HepG2 (cell line): ENCODE measurements at regions not wholly inside any gene's neighbourhood (a gene's known extent, or its start where the extent isn't known, plus 50 kb on each side); places are given as distances from the start of the nearest gene placed in this dataset.

Source experiments
- DDIT3 ChIP-seq: sonication (generic); formaldehyde crosslinking; IDR thresholded peaks from 2 replicates; pipeline ENCODE4 v1.4.0; 2020; ENCODE audit warnings: mild to moderate bottlenecking, missing genetic modification reagents
- KLF12 ChIP-seq: sonication (generic); formaldehyde crosslinking; IDR thresholded peaks from 2 replicates; pipeline ENCODE4 v1.4.0; 2020; ENCODE audit warnings: missing genetic modification reagents, borderline replicate concordance
- KLF6 ChIP-seq: IDR thresholded peaks from 2 replicates; pipeline ENCODE4 v1.8.0; 2016; ENCODE audit warnings: missing biosample characterization, missing genetic modification reagents
- RXRB ChIP-seq: IDR thresholded peaks from 2 replicates; pipeline ENCODE4 v1.6.1; 2016; ENCODE audit warnings: borderline replicate concordance, missing genetic modification reagents, missing compliant biosample characterization
- SIX4 ChIP-seq: sonication (generic); formaldehyde crosslinking; IDR thresholded peaks from 2 replicates; pipeline ENCODE4 v1.4.0; 2020; ENCODE audit warnings: missing genetic modification reagents
- SKI ChIP-seq: fragments of 450-650 bp; IDR thresholded peaks from one replicate; pipeline ENCODE4 v1.6.1; 2018; ENCODE audit warnings: mild to moderate bottlenecking; ENCODE audit not compliant: partially characterized antibody
- SOX13 ChIP-seq, 3 experiments: fragments of 450-650 bp in 1 of 3; sonication (generic) in 1 of 3; formaldehyde crosslinking in 1 of 3; IDR thresholded peaks in 2 of 3; conservative IDR thresholded peaks in 1 of 3; 2 replicates each; pipeline versions ENCODE4 v1.5.0 to v1.6.1; 2016 to 2020; ENCODE audit warnings: antibody characterized with exemption in 1 of 3, mild to moderate bottlenecking in 1 of 3, missing compliant biosample characterization in 1 of 3, missing genetic modification reagents in 1 of 3, moderate library complexity in 1 of 3
- TFDP1 ChIP-seq: IDR thresholded peaks from 2 replicates; pipeline ENCODE4 v1.6.1; 2016; ENCODE audit warnings: missing compliant biosample characterization, missing genetic modification reagents, borderline replicate concordance
- ZNF337 ChIP-seq: sonication (generic); formaldehyde crosslinking; IDR thresholded peaks from 2 replicates; pipeline ENCODE4 v1.5.1; 2020; ENCODE audit warnings: missing genetic modification reagents, low read depth, mild to moderate bottlenecking, borderline replicate concordance
- TF ChIP-seq, protein P1 (sequence below), 2 experiments: IDR thresholded peaks; 2 replicates each; pipeline ENCODE4 v1.6.1; 2011 to 2012; ENCODE audit warnings: low read length in 2 of 2, borderline replicate concordance in 1 of 2, low read depth in 1 of 2, mild to moderate bottlenecking in 1 of 2, moderate library complexity in 1 of 2
- TF ChIP-seq, protein P2 (sequence below): sonication (generic); formaldehyde crosslinking; IDR thresholded peaks from 2 replicates; pipeline ENCODE4 v1.8.0; 2023; ENCODE audit warnings: mild to moderate bottlenecking, missing genetic modification reagents
- TF ChIP-seq, protein P3 (sequence below): sonication (generic); formaldehyde crosslinking; conservative IDR thresholded peaks from 2 replicates; pipeline ENCODE4 v1.4.0; 2020; ENCODE audit warnings: missing genetic modification reagents

DNA sequence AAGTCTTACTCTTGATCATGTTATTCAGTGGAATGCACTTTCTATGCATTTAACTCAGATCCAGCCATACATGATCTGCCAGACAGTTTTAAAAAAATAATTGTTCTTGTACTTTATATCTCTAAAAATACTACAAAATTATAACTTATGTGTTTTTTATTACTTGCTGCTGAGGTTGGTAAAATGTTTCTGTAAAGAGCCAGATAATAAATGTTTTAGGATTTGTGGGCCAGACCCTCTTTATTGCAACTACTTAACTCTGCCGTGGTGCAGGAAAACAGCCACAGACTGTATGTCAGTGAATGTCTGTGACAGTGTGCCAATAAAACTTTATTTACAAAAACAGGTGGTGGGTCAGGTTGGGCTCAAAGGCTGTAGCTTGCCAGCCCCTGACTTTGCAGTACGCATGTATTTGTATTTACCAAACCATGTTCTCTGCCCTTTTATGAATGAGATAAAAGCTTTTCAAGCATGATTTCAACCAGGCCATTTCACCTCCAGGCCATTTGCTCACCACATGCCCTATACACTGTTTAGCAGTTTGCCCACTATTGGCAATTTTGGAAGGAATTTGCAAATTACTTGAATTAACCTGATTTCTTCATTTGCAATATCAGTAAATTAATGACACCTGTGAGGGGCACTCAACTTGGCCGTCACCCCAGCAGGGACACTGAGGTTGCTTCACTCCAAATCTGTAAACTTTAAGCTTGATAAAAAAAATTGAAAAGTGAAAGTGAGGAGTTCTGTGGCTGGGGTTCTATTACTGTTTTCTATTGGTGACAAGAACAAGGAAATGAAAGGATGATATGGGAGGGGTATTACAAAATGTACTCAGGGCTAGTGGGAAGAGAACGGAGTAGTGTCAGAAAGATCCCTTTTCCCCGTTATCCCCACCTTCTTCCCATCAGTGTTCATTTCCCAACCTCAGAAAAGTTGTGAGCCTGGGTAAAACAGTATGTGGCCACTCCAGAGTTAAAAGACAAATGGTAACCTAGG, 133.4 kb downstream of the CEBPB start (continued):
- TF ChIP-seq, protein P1, sequence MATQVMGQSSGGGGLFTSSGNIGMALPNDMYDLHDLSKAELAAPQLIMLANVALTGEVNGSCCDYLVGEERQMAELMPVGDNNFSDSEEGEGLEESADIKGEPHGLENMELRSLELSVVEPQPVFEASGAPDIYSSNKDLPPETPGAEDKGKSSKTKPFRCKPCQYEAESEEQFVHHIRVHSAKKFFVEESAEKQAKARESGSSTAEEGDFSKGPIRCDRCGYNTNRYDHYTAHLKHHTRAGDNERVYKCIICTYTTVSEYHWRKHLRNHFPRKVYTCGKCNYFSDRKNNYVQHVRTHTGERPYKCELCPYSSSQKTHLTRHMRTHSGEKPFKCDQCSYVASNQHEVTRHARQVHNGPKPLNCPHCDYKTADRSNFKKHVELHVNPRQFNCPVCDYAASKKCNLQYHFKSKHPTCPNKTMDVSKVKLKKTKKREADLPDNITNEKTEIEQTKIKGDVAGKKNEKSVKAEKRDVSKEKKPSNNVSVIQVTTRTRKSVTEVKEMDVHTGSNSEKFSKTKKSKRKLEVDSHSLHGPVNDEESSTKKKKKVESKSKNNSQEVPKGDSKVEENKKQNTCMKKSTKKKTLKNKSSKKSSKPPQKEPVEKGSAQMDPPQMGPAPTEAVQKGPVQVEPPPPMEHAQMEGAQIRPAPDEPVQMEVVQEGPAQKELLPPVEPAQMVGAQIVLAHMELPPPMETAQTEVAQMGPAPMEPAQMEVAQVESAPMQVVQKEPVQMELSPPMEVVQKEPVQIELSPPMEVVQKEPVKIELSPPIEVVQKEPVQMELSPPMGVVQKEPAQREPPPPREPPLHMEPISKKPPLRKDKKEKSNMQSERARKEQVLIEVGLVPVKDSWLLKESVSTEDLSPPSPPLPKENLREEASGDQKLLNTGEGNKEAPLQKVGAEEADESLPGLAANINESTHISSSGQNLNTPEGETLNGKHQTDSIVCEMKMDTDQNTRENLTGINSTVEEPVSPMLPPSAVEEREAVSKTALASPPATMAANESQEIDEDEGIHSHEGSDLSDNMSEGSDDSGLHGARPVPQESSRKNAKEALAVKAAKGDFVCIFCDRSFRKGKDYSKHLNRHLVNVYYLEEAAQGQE (IDR thresholded peaks at IDR 0.05; ENCODE audit: borderline replicate concordance in 1 of 2, low read depth in 1 of 2, low read length in 2 of 2): no peak
- TF ChIP-seq TFDP1 (CRISPR knock-in tag) (no peak), ZNF337 (CRISPR knock-in tag) (no peak), KLF6 (CRISPR knock-in tag) (no peak), SKI (peak; percentile 9), RXRB (no peak), KLF12 (CRISPR knock-in tag) (no peak), SOX13 (IDR thresholded peaks at IDR 0.05) (no peak), SOX13 (CRISPR knock-in tag; conservative IDR thresholded peaks at IDR 0.05 in 1 of 2, IDR thresholded peaks at IDR 0.05 in 1 of 2) (peak in 1 of 2 experiments; percentile 24; a peak in 1 of 4 replicates), DDIT3 (CRISPR knock-in tag) (no peak), SIX4 (CRISPR knock-in tag) (no peak)
- TF ChIP-seq, protein P2, sequence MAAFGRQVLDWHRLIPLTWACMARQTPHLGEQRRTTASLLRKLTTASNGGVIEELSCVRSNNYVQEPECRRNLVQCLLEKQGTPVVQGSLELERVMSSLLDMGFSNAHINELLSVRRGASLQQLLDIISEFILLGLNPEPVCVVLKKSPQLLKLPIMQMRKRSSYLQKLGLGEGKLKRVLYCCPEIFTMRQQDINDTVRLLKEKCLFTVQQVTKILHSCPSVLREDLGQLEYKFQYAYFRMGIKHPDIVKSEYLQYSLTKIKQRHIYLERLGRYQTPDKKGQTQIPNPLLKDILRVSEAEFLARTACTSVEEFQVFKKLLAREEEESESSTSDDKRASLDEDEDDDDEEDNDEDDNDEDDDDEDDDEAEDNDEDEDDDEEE (CRISPR knock-in tag): 0 out of 2 replicates have a peak, but pooled peaks have one; percentile 35
- TF ChIP-seq, protein P3, sequence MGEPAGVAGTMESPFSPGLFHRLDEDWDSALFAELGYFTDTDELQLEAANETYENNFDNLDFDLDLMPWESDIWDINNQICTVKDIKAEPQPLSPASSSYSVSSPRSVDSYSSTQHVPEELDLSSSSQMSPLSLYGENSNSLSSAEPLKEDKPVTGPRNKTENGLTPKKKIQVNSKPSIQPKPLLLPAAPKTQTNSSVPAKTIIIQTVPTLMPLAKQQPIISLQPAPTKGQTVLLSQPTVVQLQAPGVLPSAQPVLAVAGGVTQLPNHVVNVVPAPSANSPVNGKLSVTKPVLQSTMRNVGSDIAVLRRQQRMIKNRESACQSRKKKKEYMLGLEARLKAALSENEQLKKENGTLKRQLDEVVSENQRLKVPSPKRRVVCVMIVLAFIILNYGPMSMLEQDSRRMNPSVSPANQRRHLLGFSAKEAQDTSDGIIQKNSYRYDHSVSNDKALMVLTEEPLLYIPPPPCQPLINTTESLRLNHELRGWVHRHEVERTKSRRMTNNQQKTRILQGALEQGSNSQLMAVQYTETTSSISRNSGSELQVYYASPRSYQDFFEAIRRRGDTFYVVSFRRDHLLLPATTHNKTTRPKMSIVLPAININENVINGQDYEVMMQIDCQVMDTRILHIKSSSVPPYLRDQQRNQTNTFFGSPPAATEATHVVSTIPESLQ (CRISPR knock-in tag): no peak
